ENCODE measurements at regions not wholly inside any gene's neighbourhood (a gene's known extent, or its start where the extent isn't known, plus 50 kb on each side); places are given as distances from the start of the nearest gene placed in this dataset.

DNA sequence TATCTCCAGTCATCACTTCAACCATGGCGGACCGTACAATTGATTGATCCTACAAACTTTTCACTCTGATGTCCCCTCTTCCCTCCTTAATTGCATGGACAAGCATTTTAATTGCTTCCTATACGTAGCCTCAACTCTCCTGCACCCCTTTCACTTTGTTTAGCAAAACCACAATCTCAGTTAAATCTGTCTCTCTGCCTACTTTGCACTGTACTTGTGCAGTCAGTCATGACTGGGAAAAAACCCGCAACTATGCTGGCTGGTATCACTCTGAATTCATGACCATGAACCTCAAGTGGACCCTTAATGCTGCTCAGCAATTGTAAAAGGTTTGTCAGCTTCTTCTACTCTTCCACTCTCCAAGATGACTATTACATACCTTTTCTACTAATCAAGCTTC is 51.7 kb upstream of the AFF2 start:
- TF ChIP-seq, protein P1, sequence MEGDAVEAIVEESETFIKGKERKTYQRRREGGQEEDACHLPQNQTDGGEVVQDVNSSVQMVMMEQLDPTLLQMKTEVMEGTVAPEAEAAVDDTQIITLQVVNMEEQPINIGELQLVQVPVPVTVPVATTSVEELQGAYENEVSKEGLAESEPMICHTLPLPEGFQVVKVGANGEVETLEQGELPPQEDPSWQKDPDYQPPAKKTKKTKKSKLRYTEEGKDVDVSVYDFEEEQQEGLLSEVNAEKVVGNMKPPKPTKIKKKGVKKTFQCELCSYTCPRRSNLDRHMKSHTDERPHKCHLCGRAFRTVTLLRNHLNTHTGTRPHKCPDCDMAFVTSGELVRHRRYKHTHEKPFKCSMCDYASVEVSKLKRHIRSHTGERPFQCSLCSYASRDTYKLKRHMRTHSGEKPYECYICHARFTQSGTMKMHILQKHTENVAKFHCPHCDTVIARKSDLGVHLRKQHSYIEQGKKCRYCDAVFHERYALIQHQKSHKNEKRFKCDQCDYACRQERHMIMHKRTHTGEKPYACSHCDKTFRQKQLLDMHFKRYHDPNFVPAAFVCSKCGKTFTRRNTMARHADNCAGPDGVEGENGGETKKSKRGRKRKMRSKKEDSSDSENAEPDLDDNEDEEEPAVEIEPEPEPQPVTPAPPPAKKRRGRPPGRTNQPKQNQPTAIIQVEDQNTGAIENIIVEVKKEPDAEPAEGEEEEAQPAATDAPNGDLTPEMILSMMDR (IDR thresholded peaks at IDR 0.05; ENCODE audit: borderline replicate concordance, extremely low read depth, low read length, poor library complexity, severe bottlenecking), result no peak
- TF ChIP-seq EZH2 (IDR thresholded peaks at IDR 0.05; ENCODE audit: borderline replicate concordance, low read depth, low read length, severe bottlenecking), result no peak

All from DND-41 (cell line).